H9 (cell line): ENCODE measurements at regions not wholly inside any gene's neighbourhood (a gene's known extent, or its start where the extent isn't known, plus 50 kb on each side); places are given as distances from the start of the nearest gene placed in this dataset.

Source experiments
- DNase-seq: peaks from one replicate; pipeline ENCODE4 v3.0.0-alpha.2; 2017
- H2AFZ ChIP-seq: one replicate; pipeline ENCODE4 v1.6.1; 2013; ENCODE audit warnings: mild to moderate bottlenecking, low read length, control low read depth, moderate library complexity
- H2AK5ac ChIP-seq: 2 replicates; pipeline ENCODE4 v1.6.1; 2013; ENCODE audit warnings: low read length, control low read depth, mixed read lengths; ENCODE audit not compliant: insufficient read length
- H2BK120ac ChIP-seq: one replicate; pipeline ENCODE4 v1.6.1; 2013; ENCODE audit warnings: low read depth, mild to moderate bottlenecking, low read length, control low read depth, inconsistent platforms; ENCODE audit not compliant: poor library complexity, severe bottlenecking
- H2BK12ac ChIP-seq: 2 replicates; pipeline ENCODE4 v1.6.1; 2013; ENCODE audit warnings: low read length, control low read depth, mixed read lengths, low read depth; ENCODE audit not compliant: insufficient read length
- H2BK15ac ChIP-seq: 2 replicates; pipeline ENCODE4 v1.6.1; 2013; ENCODE audit warnings: low read depth, low read length, control low read depth
- H2BK20ac ChIP-seq: one replicate; pipeline ENCODE4 v1.6.1; 2013; ENCODE audit warnings: low read depth, mild to moderate bottlenecking, low read length, control low read depth, inconsistent platforms; ENCODE audit not compliant: poor library complexity, severe bottlenecking
- H2BK5ac ChIP-seq: 2 replicates; pipeline ENCODE4 v1.6.1; 2013; ENCODE audit warnings: low read length, control low read depth, mixed read lengths; ENCODE audit not compliant: insufficient read length
- H3K14ac ChIP-seq: 2 replicates; pipeline ENCODE4 v1.6.1; 2013; ENCODE audit warnings: low read length, control low read depth; ENCODE audit not compliant: insufficient read depth
- H3K18ac ChIP-seq: 2 replicates; pipeline ENCODE4 v1.6.1; 2013; ENCODE audit warnings: low read depth, mild to moderate bottlenecking, mixed read lengths, low read length, control low read depth; ENCODE audit not compliant: insufficient read length
- H3K23ac ChIP-seq: 2 replicates; pipeline ENCODE4 v1.6.1; 2013; ENCODE audit warnings: low read length, control low read depth, mixed read lengths, low read depth; ENCODE audit not compliant: insufficient read length
- H3K23me2 ChIP-seq: 2 replicates; pipeline ENCODE4 v1.6.1; 2013; ENCODE audit warnings: low read depth, mild to moderate bottlenecking, mixed read lengths, low read length, control low read depth; ENCODE audit not compliant: insufficient read length, poor library complexity, severe bottlenecking
- H3K27ac ChIP-seq: 2 replicates; pipeline ENCODE4 v1.5.1; 2013; ENCODE audit warnings: low read length, control low read depth, mixed read lengths, low read depth; ENCODE audit not compliant: insufficient read length
- H3K27me3 ChIP-seq: 2 replicates; pipeline ENCODE4 v1.6.1; 2013; ENCODE audit warnings: low read length, control low read depth, inconsistent platforms; ENCODE audit not compliant: insufficient read depth
- H3K4ac ChIP-seq: 2 replicates; pipeline ENCODE4 v1.6.1; 2013; ENCODE audit warnings: low read depth, mild to moderate bottlenecking, control low read depth, inconsistent platforms, low read length, moderate library complexity
- H3K4me1 ChIP-seq: 2 replicates; pipeline ENCODE4 v1.6.1; 2013; ENCODE audit warnings: low read length, control low read depth, inconsistent platforms; ENCODE audit not compliant: insufficient read depth
- H3K4me2 ChIP-seq: 2 replicates; pipeline ENCODE4 v1.6.1; 2013; ENCODE audit warnings: low read length, control low read depth, mixed read lengths; ENCODE audit not compliant: insufficient read length, insufficient read depth
- H3K56ac ChIP-seq: 2 replicates; pipeline ENCODE4 v1.6.1; 2013; ENCODE audit warnings: low read depth, mild to moderate bottlenecking, mixed read lengths, low read length, control low read depth; ENCODE audit not compliant: insufficient read length
- H3K79me1 ChIP-seq: 2 replicates; pipeline ENCODE4 v1.6.1; 2013; ENCODE audit warnings: low read depth, mild to moderate bottlenecking, moderate library complexity, low read length, control low read depth, inconsistent platforms; ENCODE audit not compliant: insufficient read depth, poor library complexity, severe bottlenecking
- H3K79me2 ChIP-seq: 2 replicates; pipeline ENCODE4 v1.6.1; 2013; ENCODE audit warnings: low read length, control low read depth, inconsistent platforms; ENCODE audit not compliant: insufficient read depth
- H3K9ac ChIP-seq: 2 replicates; pipeline ENCODE4 v1.6.1; 2013; ENCODE audit warnings: low read length, control low read depth, mixed read lengths; ENCODE audit not compliant: insufficient read length; ENCODE audit errors: extremely low read depth
- H3K9me3 ChIP-seq: one replicate; pipeline ENCODE4 v1.6.1; 2013; ENCODE audit warnings: low read depth, low read length, inconsistent platforms; ENCODE audit not compliant: control insufficient read depth
- H3T11ph ChIP-seq: one replicate; pipeline ENCODE4 v1.6.1; 2013; ENCODE audit warnings: mild to moderate bottlenecking, low read length, control low read depth, inconsistent platforms
- H4K20me1 ChIP-seq: one replicate; pipeline ENCODE4 v1.6.1; 2013; ENCODE audit not compliant: control insufficient read depth, insufficient read length, insufficient read depth
- H4K5ac ChIP-seq: 2 replicates; pipeline ENCODE4 v1.6.1; 2013; ENCODE audit warnings: low read depth, mild to moderate bottlenecking, mixed read lengths, low read length, control low read depth; ENCODE audit not compliant: insufficient read length
- H4K8ac ChIP-seq: replicated peaks from 2 replicates; pipeline ENCODE4 v1.6.1; 2013; ENCODE audit warnings: low read length, control low read depth, mixed read lengths, low read depth; ENCODE audit not compliant: insufficient read length
- H4K91ac ChIP-seq: 2 replicates; pipeline ENCODE4 v1.6.1; 2013; ENCODE audit warnings: low read depth, mild to moderate bottlenecking, moderate library complexity, mixed read lengths, low read length, control low read depth; ENCODE audit not compliant: insufficient read length
- H3K27ac Mint-ChIP-seq, 3 experiments: 2 replicates in 2 of 3; 3 replicates in 1 of 3; pipeline ENCODE4 v1.8.0; 2020 to 2021; ENCODE audit warnings: mixed read lengths in 3 of 3, mild to moderate bottlenecking in 1 of 3, moderate library complexity in 1 of 3
- H3K27me3 Mint-ChIP-seq: 2 replicates; pipeline ENCODE4 v1.8.0; 2021; ENCODE audit warnings: low read depth, mild to moderate bottlenecking, moderate library complexity, mixed read lengths
- H3K36me3 Mint-ChIP-seq, 3 experiments: 2 replicates in 2 of 3; 3 replicates in 1 of 3; pipeline ENCODE4 v1.8.0; 2020 to 2021; ENCODE audit warnings: low read depth in 3 of 3, mixed read lengths in 3 of 3; ENCODE audit not compliant: insufficient read depth in 1 of 3
- H3K4me1 Mint-ChIP-seq, 2 experiments: 2 replicates each; pipeline ENCODE4 v1.8.0; 2020; ENCODE audit warnings: mixed read lengths in 2 of 2
- H3K4me3 Mint-ChIP-seq, 2 experiments: 2 replicates in 1 of 2; 3 replicates in 1 of 2; pipeline ENCODE4 v1.8.0; 2020 to 2021; ENCODE audit warnings: mild to moderate bottlenecking in 2 of 2, mixed read lengths in 2 of 2, moderate library complexity in 1 of 2
- H3K9me3 Mint-ChIP-seq, 2 experiments: 2 replicates in 1 of 2; 3 replicates in 1 of 2; pipeline ENCODE4 v1.8.0; 2020; ENCODE audit warnings: mild to moderate bottlenecking in 2 of 2, mixed read lengths in 2 of 2, moderate library complexity in 1 of 2
- WGBS: extraction: QIAGEN DNeasy Blood & Tissue Kit; methylation state at CpG from one replicate; pipeline ENCODE4 v1.1.7; 2013; ENCODE audit warnings: missing lambda C conversion rate, low lambda C conversion rate, mixed read lengths; ENCODE audit not compliant: insufficient read length; ENCODE audit errors: extremely low coverage; 5-methylcytosine and 5-hydroxymethylcytosine counted together
- TF ChIP-seq, protein P1 (sequence below): fragments of 200-600 bp; sonication (generic); conservative IDR thresholded peaks from 3 replicates; pipeline ENCODE4 v1.8.0; 2021; ENCODE audit warnings: antibody characterized with exemption, mild to moderate bottlenecking

DNA sequence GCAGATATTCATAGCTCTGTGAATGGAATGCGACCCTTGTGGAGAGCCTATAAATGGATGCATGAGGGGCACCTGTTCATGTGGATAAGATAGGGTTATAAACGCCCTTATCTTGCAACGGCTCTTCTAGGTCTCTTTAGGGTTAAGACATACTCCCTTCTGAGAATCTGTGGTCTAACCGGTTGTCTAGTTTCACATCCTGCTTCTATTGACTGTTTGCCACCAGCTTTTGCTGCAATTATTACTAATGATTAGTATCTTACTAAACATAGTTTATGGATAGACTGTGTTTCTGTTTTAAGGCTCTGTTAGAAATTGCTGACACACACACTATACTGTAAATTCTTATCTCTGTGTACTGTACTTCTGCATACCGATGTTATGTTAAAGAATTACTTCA, 198.9 kb upstream of the CYLC2 start:
- Histone ChIP-seq H3K27me3 (no peaks in the 10 kb centered on the region), H4K91ac (no peak overlapping the region), H3K4me1 (no peaks in the 10 kb centered on the region), H3K27ac (no peak overlapping the region), H3K23me2 (no peaks in the 10 kb centered on the region), H4K8ac (no peak overlapping the region), H2AK5ac (no peak overlapping the region), H2BK5ac (no peak overlapping the region), H2BK15ac (no peak overlapping the region), H3K18ac (no peak overlapping the region), H3K9ac (no peak overlapping the region), H3K23ac (no peak overlapping the region), H3K4me2 (no peak overlapping the region), H2BK20ac (no peak overlapping the region), H3K79me1 (no peaks in the 10 kb centered on the region), H3T11ph (no peak overlapping the region), H2AFZ (no peak overlapping the region), H2BK12ac (no peak overlapping the region), H4K5ac (no peak overlapping the region), H4K20me1 (no peaks in the 10 kb centered on the region), H3K56ac (no peak overlapping the region), H3K9me3 (no peaks in the 10 kb centered on the region), H2BK120ac (no peak overlapping the region), H3K4ac (no peak overlapping the region), H3K79me2 (no peaks in the 10 kb centered on the region), H3K14ac (no peak overlapping the region)
- H3K27me3 Mint-ChIP-seq, result no peaks in the 10 kb centered on the region
- peaks cover 0 to 4% (median 0%) of the 10 kb centered on the region in 3 experiments; a peak in 1 of 7 replicates for H3K36me3 Mint-ChIP-seq
- no peak overlapping the region for H3K27ac Mint-ChIP-seq
- H3K4me3 Mint-ChIP-seq, result no peak overlapping the region
- no peak for DNase-seq
- peaks cover 3 to 5% of the 10 kb centered on the region in 2 experiments; a peak in 4 of 5 replicates for H3K9me3 Mint-ChIP-seq
- H3K4me1 Mint-ChIP-seq, result no peaks in the 10 kb centered on the region
- TF ChIP-seq, protein P1, sequence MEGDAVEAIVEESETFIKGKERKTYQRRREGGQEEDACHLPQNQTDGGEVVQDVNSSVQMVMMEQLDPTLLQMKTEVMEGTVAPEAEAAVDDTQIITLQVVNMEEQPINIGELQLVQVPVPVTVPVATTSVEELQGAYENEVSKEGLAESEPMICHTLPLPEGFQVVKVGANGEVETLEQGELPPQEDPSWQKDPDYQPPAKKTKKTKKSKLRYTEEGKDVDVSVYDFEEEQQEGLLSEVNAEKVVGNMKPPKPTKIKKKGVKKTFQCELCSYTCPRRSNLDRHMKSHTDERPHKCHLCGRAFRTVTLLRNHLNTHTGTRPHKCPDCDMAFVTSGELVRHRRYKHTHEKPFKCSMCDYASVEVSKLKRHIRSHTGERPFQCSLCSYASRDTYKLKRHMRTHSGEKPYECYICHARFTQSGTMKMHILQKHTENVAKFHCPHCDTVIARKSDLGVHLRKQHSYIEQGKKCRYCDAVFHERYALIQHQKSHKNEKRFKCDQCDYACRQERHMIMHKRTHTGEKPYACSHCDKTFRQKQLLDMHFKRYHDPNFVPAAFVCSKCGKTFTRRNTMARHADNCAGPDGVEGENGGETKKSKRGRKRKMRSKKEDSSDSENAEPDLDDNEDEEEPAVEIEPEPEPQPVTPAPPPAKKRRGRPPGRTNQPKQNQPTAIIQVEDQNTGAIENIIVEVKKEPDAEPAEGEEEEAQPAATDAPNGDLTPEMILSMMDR, result no peak
- no CpG with 5 or more reads among the region's 5 CpGs for WGBS
